SK-N-SH (cell line): ENCODE measurements at regions not wholly inside any gene's neighbourhood (a gene's known extent, or its start where the extent isn't known, plus 50 kb on each side); places are given as distances from the start of the nearest gene placed in this dataset.

Source experiments
- CTCF ChIP-seq: fragments of 200-600 bp; sonication (generic); IDR thresholded peaks from 2 replicates; pipeline ENCODE4 v1.6.1; 2017; ENCODE audit warnings: antibody characterized with exemption, mild to moderate bottlenecking, moderate library complexity
- PBX3 ChIP-seq: IDR thresholded peaks from 2 replicates; pipeline ENCODE4; 2012
- REST ChIP-seq: IDR thresholded peaks from 2 replicates; pipeline ENCODE4 v1.6.1; 2012; ENCODE audit warnings: mild to moderate bottlenecking, low read depth, low read length, moderate library complexity
- RFX5 ChIP-seq: IDR thresholded peaks from 2 replicates; pipeline ENCODE4 v1.6.1; 2012; ENCODE audit warnings: mild to moderate bottlenecking, improper control_type of control experiment, low read length
- RXRA ChIP-seq: IDR thresholded peaks from 2 replicates; pipeline ENCODE4 v1.4.0; 2012; ENCODE audit warnings: low read depth, mild to moderate bottlenecking, borderline replicate concordance
- TCF12 ChIP-seq: IDR thresholded peaks from 2 replicates; pipeline ENCODE4 v1.4.0; 2012
- USF2 ChIP-seq: fragments of 150-350 bp; IDR thresholded peaks from 2 replicates; pipeline ENCODE4 v1.6.1; 2017; ENCODE audit warnings: antibody characterized with exemption, low read length, low read depth, borderline replicate concordance

GRCh38 chr5:173677125-173677672 is 60.7 kb upstream of the BOD1 start:
- TF ChIP-seq CTCF (no peak), USF2 (no peak), RXRA (no peak), REST (no peak), TCF12 (no peak), PBX3 (no peak), RFX5 (no peak)
